ENCODE measurements at regions not wholly inside any gene's neighbourhood (a gene's known extent, or its start where the extent isn't known, plus 50 kb on each side); places are given as distances from the start of the nearest gene placed in this dataset.

DNA sequence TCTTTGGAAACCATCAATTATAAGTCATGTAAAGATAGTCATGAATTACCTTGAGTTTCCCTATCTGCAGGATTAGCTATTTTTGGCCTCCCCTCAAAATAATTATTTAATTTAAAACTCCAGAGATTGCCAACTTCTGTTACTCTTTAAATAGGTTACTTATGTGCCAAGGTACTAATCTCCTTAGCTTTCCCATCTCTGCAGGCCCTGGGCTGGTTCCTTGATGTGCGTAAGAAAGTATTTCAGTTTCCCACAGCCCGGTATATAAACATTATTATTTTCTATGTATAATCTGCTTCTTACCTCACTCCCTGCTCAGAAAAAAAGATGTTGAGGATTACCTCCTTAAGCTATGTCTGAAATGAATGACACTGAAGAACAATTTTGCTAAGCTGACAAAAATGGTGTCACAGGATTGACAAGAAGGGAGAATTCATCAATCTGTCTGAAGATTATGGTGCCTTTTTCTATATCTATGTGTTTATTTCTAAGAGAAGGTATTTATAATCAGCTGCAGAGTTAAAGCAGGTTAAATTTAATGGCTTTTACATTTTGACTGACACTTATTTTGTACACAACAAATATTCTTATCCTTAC, 1697.2 kb upstream of the PCDH20 start:
- no peak for DNase-seq (ENCODE audit: low read depth in 2 of 2)

DNA sequence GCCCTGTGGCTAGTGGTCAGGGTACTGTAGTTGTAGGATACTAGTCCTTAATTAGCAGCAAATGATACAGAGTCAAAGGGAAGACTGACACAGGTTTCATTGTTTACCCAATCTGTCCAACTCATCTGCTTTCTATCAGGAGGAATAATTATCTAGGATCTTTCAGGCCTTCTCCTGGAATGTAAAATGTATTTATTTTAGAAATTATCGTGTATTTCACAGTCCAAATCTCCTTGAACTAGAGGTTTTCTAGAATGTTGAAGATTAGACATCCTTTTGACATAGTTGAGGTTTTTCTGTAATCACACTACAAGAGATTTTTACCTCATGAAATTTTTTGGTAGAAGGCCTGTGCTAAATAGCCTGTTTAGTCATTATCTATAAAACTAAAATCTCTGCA, 1694.8 kb upstream of the PCDH20 start:
- no peak for DNase-seq (ENCODE audit: low read depth in 2 of 2)

DNA sequence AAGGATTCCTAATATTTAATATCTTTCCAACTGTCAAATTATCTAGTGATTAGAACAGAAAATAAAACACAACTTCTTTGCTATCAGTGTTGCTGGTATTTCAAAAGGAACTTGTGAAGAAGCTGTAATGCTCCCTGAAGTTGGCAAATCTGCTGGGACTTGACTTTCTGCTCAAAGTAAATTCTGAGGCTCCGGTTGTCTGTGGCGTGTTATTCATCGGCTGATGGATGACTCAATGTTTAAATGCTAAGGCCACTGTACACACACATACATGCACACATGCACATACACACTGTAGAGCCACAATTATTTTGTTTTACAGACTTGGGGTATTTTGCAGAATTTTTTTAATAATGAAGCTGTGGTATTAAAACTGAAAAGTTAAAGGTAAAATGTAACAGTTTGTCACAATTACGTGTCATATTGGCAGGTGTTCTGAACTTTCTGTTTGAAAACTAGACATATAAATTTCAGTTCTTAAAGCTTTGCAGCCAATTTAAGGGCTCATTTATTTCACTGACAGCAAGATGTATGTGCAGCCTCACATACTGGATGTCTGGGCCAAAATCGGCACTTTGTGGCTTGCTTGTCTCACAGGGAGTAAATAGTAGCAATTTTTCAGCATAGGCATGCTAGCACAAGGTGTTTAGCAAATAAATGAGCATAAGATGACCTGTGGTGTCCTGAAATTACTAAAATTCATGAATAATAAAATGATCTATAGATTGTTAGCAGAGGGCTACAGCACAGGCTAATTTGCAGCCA, 1691.7 kb upstream of the PCDH20 start:
- no peak for DNase-seq (ENCODE audit: low read depth in 2 of 2)

DNA sequence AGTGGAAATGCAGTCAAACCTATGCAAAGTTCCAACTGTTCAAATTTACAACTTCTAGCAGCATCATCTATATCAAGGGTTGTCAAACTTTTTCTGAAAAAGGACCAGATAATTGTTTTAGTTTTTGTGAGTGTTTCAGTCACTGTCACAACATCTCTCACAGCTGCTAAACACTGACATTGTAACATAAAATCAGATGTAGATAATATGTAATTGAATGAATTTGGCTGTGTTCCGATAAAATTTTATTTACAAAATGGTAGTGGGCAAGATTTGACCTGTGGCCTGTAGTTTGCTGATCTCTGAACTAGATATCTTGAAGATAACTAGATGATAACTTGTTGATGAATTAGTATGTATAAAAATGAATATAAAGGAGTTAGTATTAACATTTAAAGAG, 1679.1 kb upstream of the PCDH20 start:
- DNase-seq (ENCODE audit: low read depth in 2 of 2): no peak

GRCh38 chr13:63093907-63094469, 1678.3 kb upstream of the PCDH20 start:
- DNase-seq (ENCODE audit: low read depth in 2 of 2): peak in 1 of 2 experiments; percentile 34

- no peak for DNase-seq (ENCODE audit: low read depth in 2 of 2)
These were observed 1676.8 kb upstream of the PCDH20 start for GRCh38 chr13:63092456-63092855.

DNA sequence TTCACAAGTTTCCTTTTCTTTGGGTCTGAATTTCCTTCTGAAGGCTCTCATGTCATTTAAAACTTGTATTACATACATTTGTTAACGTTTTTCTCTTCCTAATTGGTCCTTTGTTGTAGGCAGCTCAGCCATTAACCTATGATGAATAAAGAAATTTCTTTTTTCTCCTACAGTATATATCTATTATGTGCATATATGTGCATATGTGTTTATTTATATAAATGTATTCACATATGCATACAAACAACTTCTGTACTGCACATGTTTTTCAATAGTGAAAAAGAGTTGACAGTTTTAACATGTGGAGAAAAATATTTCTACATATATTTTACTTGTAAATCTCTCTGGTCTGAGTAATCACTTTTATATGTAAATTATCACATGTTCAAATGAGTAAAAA, 1674.9 kb upstream of the PCDH20 start:
- DNase-seq (ENCODE audit: low read depth in 2 of 2): no peak

GRCh38 chr13:63088226-63088625, 1672.6 kb upstream of the PCDH20 start:
- no peak for DNase-seq (ENCODE audit: low read depth in 2 of 2)

- DNase-seq (ENCODE audit: low read depth in 2 of 2): no peak
These were observed 1670.6 kb upstream of the PCDH20 start for GRCh38 chr13:63086286-63086685.

- no peak for DNase-seq (ENCODE audit: low read depth in 2 of 2)
These were observed 1670.2 kb upstream of the PCDH20 start for GRCh38 chr13:63085851-63086250.

DNA sequence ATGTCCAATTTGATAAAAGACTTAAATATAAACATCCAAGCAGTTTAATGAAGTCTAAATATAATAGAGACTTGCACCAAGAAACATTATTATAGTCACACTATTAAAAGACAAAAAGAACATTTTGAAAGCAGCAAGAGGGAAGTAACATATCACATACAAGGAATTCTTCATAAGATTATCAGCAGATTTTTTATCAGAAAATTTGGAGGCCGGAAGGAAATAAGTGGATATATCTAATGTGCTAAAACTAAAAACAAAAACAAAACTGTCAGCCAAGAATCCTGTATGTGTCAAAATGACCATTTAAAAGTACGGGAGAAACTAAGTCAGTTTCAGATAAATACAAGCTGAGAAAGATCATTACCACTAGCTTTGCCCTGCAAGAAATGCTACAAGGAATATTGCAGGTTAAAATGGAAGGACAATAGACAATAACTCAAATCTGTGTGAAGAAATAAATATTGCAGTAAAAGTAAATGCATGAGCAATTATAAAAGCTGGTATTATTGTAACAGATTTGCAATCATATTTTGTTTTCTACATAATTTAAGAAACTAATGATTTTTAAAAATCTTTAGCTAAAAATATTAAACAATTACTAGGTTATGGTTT, 1665.9 kb upstream of the PCDH20 start:
- DNase-seq (ENCODE audit: low read depth in 2 of 2): no peak

- DNase-seq (ENCODE audit: low read depth in 2 of 2): no peak
These were observed 1659.5 kb upstream of the PCDH20 start for GRCh38 chr13:63075126-63075525.

DNA sequence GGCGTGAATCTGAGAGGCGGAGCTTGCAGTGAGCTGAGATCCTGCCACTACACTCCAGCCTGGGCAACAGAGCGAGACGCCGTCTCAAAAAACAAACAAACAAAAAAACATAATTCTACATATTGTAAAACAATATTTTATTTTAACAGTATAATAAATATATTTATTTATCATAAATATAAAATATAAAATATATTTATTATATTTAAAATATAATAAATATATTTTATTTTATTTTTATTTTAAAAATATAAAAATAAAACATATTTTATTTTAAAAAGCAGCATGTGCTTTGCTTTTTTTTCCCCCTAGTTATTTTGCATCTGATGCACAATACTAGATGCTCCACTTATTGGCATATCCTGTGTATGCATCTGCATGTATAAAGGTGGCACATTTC, 1634.6 kb upstream of the PCDH20 start:
- DNase-seq (ENCODE audit: low read depth in 2 of 2): no peak

- DNase-seq (ENCODE audit: low read depth in 2 of 2): no peak
These were observed 1633.0 kb upstream of the PCDH20 start for GRCh38 chr13:63048653-63049052.

GRCh38 chr13:63044589-63045313, 1629.1 kb upstream of the PCDH20 start:
- no peak for DNase-seq (ENCODE audit: low read depth in 2 of 2)

GRCh38 chr13:63042686-63043085, 1627.0 kb upstream of the PCDH20 start:
- DNase-seq (ENCODE audit: low read depth in 2 of 2): no peak

GRCh38 chr13:63041640-63042414, 1626.2 kb upstream of the PCDH20 start:
- DNase-seq (ENCODE audit: low read depth in 2 of 2): no peak

- DNase-seq (ENCODE audit: low read depth in 2 of 2): no peak
These were observed 1610.7 kb upstream of the PCDH20 start for GRCh38 chr13:63026285-63026797.

- no peak for DNase-seq (ENCODE audit: low read depth in 2 of 2)
These were observed 1610.1 kb upstream of the PCDH20 start for GRCh38 chr13:63025741-63026140.

- no peak for DNase-seq (ENCODE audit: low read depth in 2 of 2)
These were observed 1608.8 kb upstream of the PCDH20 start for GRCh38 chr13:63024458-63024857.

- no peak for DNase-seq (ENCODE audit: low read depth in 2 of 2)
These were observed 1596.3 kb upstream of the PCDH20 start for GRCh38 chr13:63011996-63012395.
